ENCODE measurements at regions not wholly inside any gene's neighbourhood (a gene's known extent, or its start where the extent isn't known, plus 50 kb on each side); places are given as distances from the start of the nearest gene placed in this dataset.

DNA sequence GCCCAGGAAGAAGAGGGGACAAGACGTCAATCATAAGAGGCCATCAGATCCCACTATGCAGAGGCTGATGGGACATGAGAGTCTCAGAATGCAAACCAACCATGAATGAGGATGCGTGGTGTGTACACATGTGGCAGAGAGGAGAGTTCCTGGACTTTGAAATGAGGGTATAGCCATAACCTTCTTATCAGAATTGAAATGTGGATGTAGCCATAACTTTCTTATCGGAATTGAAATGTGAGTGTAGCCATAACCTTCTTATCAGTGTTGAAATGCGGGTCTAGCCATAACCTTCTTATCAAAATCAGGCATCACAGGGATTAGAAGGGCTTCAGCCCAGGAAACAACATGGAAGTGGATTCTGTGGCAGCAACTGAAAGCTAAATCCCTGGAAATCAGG lies 415.5 kb upstream of the FAT1 start:
- intact Hi-C loops (cut with DNase I; ENCODE audit: low total_unique reads) (no loop called here), in situ Hi-C loops (cut with MboI; ENCODE audit: low pct_ligation_motif_present in 1 of 4, low pct_unique_long_range_greater_than_20kb in 1 of 4, low sequenced_read_pairs in 3 of 4) (no loop called here)
- DNase-seq = no peak
- WGBS, 2 donors (ENCODE audit: low coverage in 1 of 2) = 40 to 56% methylated on average over 3 to 4 of the region's 4 CpGs
- TF ChIP-seq POLR2AphosphoS5 (IDR thresholded peaks at IDR 0.05) = no peak
- TF ChIP-seq EP300 (IDR thresholded peaks at IDR 0.05; ENCODE audit: low read depth) = no peak
- TF ChIP-seq POLR2A (IDR thresholded peaks at IDR 0.05) = no peak
- TF ChIP-seq, protein P1, sequence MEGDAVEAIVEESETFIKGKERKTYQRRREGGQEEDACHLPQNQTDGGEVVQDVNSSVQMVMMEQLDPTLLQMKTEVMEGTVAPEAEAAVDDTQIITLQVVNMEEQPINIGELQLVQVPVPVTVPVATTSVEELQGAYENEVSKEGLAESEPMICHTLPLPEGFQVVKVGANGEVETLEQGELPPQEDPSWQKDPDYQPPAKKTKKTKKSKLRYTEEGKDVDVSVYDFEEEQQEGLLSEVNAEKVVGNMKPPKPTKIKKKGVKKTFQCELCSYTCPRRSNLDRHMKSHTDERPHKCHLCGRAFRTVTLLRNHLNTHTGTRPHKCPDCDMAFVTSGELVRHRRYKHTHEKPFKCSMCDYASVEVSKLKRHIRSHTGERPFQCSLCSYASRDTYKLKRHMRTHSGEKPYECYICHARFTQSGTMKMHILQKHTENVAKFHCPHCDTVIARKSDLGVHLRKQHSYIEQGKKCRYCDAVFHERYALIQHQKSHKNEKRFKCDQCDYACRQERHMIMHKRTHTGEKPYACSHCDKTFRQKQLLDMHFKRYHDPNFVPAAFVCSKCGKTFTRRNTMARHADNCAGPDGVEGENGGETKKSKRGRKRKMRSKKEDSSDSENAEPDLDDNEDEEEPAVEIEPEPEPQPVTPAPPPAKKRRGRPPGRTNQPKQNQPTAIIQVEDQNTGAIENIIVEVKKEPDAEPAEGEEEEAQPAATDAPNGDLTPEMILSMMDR (IDR thresholded peaks at IDR 0.05) = no peak
- Histone ChIP-seq H3K27ac (no peak overlapping the region), H3K4me1 (no peaks in the 10 kb centered on the region), H3K27me3 (no peaks in the 10 kb centered on the region), H3K9me3 (no peaks in the 10 kb centered on the region), H3K4me3 (no peak overlapping the region), H3K36me3 (no peaks in the 10 kb centered on the region)

DNA sequence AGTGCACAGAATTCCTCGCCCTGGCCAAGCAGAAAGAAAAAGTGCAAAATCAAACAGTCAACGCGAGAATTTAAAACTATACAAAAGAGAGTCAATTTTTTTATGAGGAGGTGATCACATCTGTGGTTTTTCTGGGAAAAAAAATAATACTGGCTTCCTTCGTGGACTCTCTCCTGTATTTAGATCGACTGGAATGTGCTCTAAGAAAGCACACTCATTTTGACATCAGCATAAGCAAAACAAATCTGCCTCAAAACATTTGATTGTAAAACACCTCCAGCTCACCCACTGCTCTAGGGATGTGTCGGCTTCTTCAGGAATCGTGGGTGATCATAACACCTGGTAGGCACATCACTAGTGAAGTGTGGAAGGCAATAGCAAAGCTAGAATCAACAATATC lies 417.4 kb upstream of the FAT1 start:
- H3K27ac ChIP-seq = no peak overlapping the region
- no peaks in the 10 kb centered on the region for H3K27me3 ChIP-seq
- in situ Hi-C loops (cut with MboI; ENCODE audit: low pct_ligation_motif_present in 1 of 4, low pct_unique_long_range_greater_than_20kb in 1 of 4, low sequenced_read_pairs in 3 of 4) (no loop called here), intact Hi-C loops (cut with DNase I; ENCODE audit: low total_unique reads) (no loop called here)
- no peaks in the 10 kb centered on the region for H3K36me3 ChIP-seq
- no peak overlapping the region for H3K4me3 ChIP-seq
- TF ChIP-seq POLR2A (IDR thresholded peaks at IDR 0.05) = no peak
- TF ChIP-seq POLR2AphosphoS5 (IDR thresholded peaks at IDR 0.05) = no peak
- no peak for TF ChIP-seq EP300 (IDR thresholded peaks at IDR 0.05; ENCODE audit: low read depth)
- TF ChIP-seq, protein P1 (IDR thresholded peaks at IDR 0.05) = no peak
- H3K9me3 ChIP-seq = no peaks in the 10 kb centered on the region
- 75 to 76% methylated on average over 4 to 7 of the region's 7 CpGs for WGBS, 2 donors (ENCODE audit: low coverage in 1 of 2)
- H3K4me1 ChIP-seq = no peaks in the 10 kb centered on the region
- DNase-seq = no peak

DNA sequence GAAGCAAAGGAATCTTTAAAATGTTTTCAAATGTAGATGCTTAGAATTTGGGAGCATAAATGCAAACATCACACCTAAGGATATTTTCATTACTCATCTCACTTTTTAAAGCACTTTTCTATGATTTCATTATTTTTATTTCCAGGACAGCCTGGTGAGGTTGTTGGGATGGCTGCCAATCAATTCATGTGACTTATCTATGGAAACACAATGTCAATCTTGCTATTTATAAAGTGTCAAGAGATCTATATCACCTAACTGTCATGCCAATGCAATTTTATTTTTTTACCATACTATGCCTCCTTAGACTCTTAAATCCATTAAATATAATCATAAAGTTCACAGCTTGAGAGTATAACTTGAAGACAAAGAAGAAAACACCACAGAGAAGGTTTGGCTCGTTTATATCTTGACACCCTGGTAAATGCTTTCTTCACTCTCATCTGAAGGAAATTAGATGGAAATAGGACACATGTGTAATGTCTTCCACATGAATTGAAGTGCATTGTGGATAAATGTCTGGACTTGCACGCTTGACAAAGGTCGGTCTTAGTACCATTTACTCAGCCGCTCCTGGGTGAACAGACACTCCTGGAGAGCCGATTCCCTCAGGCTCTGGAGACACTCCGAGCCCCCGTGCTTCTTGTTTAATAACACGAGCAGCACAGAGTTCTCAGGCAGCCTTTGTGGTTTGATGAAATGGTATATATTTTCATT lies 425.7 kb upstream of the FAT1 start:
- H3K27ac ChIP-seq = no peak overlapping the region
- H3K9me3 ChIP-seq = no peaks in the 10 kb centered on the region
- WGBS, 2 donors (ENCODE audit: low coverage in 1 of 2) = 86 to 87% methylated on average over 8 of the region's 8 CpGs
- no peaks in the 10 kb centered on the region for H3K36me3 ChIP-seq
- intact Hi-C loops (cut with DNase I; ENCODE audit: low total_unique reads) = no loop called here
- no peaks in the 10 kb centered on the region for H3K27me3 ChIP-seq
- DNase-seq = no peak
- no peak overlapping the region for H3K4me3 ChIP-seq
- in situ Hi-C loops (cut with MboI; ENCODE audit: low pct_ligation_motif_present in 1 of 4, low pct_unique_long_range_greater_than_20kb in 1 of 4, low sequenced_read_pairs in 3 of 4) = no loop called here
- H3K4me1 ChIP-seq = no peaks in the 10 kb centered on the region
- TF ChIP-seq, protein P1 (IDR thresholded peaks at IDR 0.05) = no peak
- no peak for TF ChIP-seq POLR2AphosphoS5 (IDR thresholded peaks at IDR 0.05)
- TF ChIP-seq EP300 (IDR thresholded peaks at IDR 0.05; ENCODE audit: low read depth) = no peak
- TF ChIP-seq POLR2A (IDR thresholded peaks at IDR 0.05) = no peak

DNA sequence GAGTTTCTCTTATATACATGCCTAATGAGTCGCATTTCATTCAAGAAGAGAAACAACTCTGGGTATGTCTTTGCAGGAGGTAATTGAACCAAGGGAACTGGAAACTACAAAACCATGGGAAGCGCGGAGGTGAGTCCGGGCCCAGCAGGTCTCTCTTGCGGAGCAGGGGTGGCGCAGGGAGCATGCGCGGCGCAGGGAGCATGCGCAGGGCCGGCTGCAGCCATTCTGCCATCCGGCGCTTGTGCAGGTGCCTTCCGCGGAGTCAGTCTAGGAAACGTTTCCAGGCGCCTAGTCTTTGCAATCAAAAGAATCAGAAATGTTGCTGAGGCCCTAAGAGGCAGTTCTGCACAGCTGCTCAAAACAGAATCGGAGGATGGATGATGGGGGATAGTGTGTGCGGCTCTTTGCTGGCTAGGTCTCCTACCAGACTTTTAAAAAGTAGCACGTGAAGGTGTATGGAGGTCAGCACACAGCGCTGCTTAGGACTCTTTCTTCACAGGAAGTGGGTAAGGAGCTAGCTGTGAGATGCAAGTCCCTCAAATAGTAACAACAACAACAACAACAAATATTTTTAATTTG lies 433.8 kb upstream of the FAT1 start:
- H3K4me3 ChIP-seq = no peak overlapping the region

More for the DNA sequence above, 433.8 kb upstream of the FAT1 start:
- WGBS, 2 donors (ENCODE audit: low coverage in 1 of 2) = 91 to 98% methylated on average over 8 to 21 of the region's 21 CpGs
- no peak for DNase-seq
- H3K4me1 ChIP-seq = no peaks in the 10 kb centered on the region
- TF ChIP-seq POLR2AphosphoS5 (IDR thresholded peaks at IDR 0.05) (no peak), EP300 (IDR thresholded peaks at IDR 0.05; ENCODE audit: low read depth) (no peak), POLR2A (IDR thresholded peaks at IDR 0.05) (no peak)
- TF ChIP-seq, protein P1 (IDR thresholded peaks at IDR 0.05) = no peak
- no peak overlapping the region for H3K27ac ChIP-seq
- in situ Hi-C loops (cut with MboI; ENCODE audit: low pct_ligation_motif_present in 1 of 4, low pct_unique_long_range_greater_than_20kb in 1 of 4, low sequenced_read_pairs in 3 of 4) = no loop called here
- no peaks in the 10 kb centered on the region for H3K9me3 ChIP-seq
- intact Hi-C loops (cut with DNase I; ENCODE audit: low total_unique reads) = no loop called here
- H3K36me3 ChIP-seq = no peaks in the 10 kb centered on the region
- no peaks in the 10 kb centered on the region for H3K27me3 ChIP-seq

Measured in transverse colon (tissue), 4 donors.